HG03558 (cell line): ENCODE measurements at regions not wholly inside any gene's neighbourhood (a gene's known extent, or its start where the extent isn't known, plus 50 kb on each side); places are given as distances from the start of the nearest gene placed in this dataset.
"Not testable (repeated sequence)": the region's sequence is repeated elsewhere in the genome, so short reads cannot be mapped to it uniquely, and the experiment has no call there.

Source experiments
- ATAC-seq: cut with Tn5 transposase; IDR thresholded peaks from one replicate; pipeline ENCODE4 v1.9.1; 2021; ENCODE audit warnings: moderate number of reproducible peaks; ENCODE audit not compliant: unreplicated experiment; ENCODE audit errors: extremely low read depth

- no peak for ATAC-seq
Measured at GRCh38 chr15:99826157-99826780, 93.0 kb upstream of the LYSMD4 start.

DNA sequence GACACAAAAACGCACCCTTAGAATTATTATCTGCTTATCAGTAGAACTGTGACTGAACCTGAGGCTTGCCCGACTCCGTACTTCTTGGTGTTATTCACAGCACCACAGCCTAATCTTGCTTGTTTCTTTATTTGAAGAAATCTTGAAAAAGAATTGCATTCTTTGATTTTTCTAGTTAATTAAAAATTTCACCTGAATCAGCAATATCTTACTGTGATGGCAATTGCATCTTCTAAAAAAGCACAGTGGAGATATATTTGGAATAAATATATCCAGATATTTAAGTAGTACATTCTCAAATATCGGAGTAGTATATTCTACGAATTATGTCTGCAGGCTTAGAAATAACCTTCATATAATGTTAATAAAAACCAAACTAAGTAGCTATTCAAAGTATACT, 90.1 kb upstream of the LYSMD4 start:
- no peak for ATAC-seq

- no peak for ATAC-seq
Measured at GRCh38 chr15:99819981-99820718, 86.9 kb upstream of the LYSMD4 start.

GRCh38 chr15:99818872-99819271, 85.6 kb upstream of the LYSMD4 start:
- no peak for ATAC-seq

- ATAC-seq = not testable (repeated sequence)
Measured at GRCh38 chr15:99816862-99817261, 83.6 kb upstream of the LYSMD4 start.

- not testable (repeated sequence) for ATAC-seq
Measured at GRCh38 chr15:99810663-99811062, 77.4 kb upstream of the LYSMD4 start.

- not testable (repeated sequence) for ATAC-seq
Measured at GRCh38 chr15:99799854-99800250, 66.6 kb upstream of the LYSMD4 start.

- ATAC-seq = not testable (repeated sequence)
Measured at GRCh38 chr15:99799182-99799853, 66.1 kb upstream of the LYSMD4 start.

GRCh38 chr15:99796940-99797870, 64.0 kb upstream of the LYSMD4 start:
- ATAC-seq = not testable (repeated sequence)

DNA sequence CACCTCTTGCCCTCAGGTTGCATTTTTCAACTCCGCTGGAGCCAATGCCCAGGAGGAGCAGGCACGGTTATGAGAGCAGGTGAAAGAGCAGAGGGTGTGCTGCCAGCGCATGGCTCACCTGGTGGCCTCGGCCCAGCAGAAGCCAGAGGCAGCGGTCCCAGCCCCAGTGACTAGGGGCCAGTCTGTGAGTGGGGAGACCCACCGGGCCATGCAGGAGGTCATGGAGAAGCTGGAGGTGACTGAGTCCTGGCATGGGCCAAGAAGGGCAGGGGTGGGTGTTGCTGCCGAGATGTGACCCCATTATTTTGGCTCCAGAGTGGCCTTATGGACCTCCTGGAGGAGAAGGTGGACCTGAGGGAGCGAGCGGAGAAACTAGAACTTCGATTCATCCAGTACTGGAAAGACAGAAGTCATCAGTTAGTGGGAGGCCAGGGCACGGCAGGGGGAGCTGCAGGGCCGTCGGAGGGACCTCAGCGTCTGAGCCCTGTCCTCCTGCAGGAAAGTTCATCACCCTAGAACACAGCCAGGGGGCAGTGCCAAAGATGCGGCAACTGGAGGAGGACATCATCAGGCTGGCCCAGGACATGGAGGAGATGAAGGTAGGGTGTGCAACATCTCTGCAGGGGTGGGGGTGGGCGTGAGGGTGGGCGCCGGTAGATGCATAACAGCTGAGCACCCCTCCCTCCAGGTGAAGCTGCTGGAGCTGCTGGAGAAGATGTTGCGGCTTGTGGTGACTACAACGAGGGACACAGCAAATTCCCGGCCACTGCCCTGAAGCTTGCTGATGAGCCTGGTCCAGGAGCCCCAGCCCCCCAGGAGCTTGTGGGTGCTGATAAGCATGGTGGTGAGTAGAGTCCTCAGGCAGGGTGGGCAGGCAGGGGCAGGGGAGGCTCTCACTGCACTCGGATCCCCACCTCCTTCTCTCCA, 58.9 kb upstream of the LYSMD4 start:
- not testable (repeated sequence) for ATAC-seq

DNA sequence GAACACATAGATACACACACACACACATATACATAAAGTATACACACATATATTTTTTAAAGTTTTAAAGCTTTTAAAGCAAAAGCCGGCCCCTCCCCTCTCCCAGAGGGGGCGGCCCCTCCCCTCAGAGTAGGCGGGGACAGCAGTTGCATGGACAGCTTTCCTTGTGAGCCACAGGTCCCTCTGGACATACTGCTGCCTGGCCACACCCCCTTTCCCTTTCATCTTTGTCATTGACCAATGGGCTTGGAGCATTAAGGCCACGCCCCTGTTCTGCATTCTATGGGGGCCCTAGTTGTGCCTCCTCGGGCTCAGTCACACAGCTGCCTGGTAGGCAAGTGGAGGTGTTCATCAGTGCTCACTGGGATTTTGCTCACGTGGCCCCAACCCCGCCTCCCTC, 57.5 kb upstream of the LYSMD4 start:
- not testable (repeated sequence) for ATAC-seq

DNA sequence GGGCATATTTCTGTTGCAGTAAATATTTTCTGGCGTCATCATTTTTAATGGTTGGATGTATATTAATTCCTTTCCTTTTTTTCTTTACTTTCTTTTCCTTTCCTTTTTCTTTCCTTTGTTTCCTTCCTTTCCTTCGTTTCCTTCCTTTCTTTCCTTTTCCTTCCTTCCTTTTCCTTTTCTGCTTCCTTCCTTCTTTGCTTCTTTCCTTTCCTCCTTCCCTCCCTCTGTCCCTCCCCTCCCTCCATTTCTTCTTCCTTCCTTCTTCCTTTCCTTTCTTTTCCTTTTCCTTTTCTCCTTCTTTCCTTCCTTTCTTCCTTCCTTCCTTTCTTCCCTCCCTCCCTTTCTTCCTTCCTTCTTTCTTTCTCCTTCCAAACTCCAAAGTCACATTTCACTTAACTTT, 54.9 kb upstream of the LYSMD4 start:
- ATAC-seq = no peak

- ATAC-seq = not testable (repeated sequence)
Measured at GRCh38 chr15:99784800-99785199, 51.6 kb upstream of the LYSMD4 start.

- ATAC-seq = not testable (repeated sequence)
Measured at GRCh38 chr15:99783918-99784619, 50.8 kb upstream of the LYSMD4 start.
